Mammary epithelial cell (primary cell): ENCODE measurements at regions not wholly inside any gene's neighbourhood (a gene's known extent, or its start where the extent isn't known, plus 50 kb on each side); places are given as distances from the start of the nearest gene placed in this dataset.

Experiments used
- EZH2 ChIP-seq: IDR thresholded peaks from 2 replicates; pipeline ENCODE4 v1.6.1; 2012; ENCODE audit warnings: low read length, inconsistent platforms, borderline replicate concordance
- TF ChIP-seq, protein P1 (sequence below), 2 donors: IDR thresholded peaks in 1 of 2; conservative IDR thresholded peaks in 1 of 2; 2 replicates each; pipeline ENCODE4 v1.5.1; 2011 to 2012; ENCODE audit warnings: inconsistent platforms in 2 of 2, low read length in 2 of 2, mild to moderate bottlenecking in 2 of 2, control low read depth in 1 of 2, low read depth in 1 of 2; ENCODE audit not compliant: insufficient read depth in 1 of 2; ENCODE audit errors: extremely low read depth in 1 of 2

DNA sequence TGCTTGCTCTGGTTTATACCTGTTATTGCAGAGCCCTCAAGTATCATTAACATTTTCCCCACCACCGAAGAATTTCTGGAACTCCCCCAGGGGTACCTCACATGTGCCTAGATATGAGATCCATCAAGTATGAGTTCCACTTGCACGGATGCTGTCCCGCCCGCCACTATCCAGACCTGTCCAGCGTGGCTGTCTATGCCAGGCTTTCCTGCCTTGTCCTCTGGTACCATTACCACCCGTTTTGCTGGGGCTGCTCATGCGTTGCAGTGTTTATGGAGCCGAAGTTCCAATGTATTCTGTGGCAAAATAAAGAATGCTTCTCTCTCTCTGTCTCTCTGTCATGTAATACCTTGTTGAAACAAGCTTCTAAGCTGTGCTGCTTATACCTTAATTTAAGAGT, 543.5 kb upstream of the PTBP2 start:
- TF ChIP-seq, protein P1, sequence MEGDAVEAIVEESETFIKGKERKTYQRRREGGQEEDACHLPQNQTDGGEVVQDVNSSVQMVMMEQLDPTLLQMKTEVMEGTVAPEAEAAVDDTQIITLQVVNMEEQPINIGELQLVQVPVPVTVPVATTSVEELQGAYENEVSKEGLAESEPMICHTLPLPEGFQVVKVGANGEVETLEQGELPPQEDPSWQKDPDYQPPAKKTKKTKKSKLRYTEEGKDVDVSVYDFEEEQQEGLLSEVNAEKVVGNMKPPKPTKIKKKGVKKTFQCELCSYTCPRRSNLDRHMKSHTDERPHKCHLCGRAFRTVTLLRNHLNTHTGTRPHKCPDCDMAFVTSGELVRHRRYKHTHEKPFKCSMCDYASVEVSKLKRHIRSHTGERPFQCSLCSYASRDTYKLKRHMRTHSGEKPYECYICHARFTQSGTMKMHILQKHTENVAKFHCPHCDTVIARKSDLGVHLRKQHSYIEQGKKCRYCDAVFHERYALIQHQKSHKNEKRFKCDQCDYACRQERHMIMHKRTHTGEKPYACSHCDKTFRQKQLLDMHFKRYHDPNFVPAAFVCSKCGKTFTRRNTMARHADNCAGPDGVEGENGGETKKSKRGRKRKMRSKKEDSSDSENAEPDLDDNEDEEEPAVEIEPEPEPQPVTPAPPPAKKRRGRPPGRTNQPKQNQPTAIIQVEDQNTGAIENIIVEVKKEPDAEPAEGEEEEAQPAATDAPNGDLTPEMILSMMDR (conservative IDR thresholded peaks at IDR 0.05 in 1 of 2, IDR thresholded peaks at IDR 0.05 in 1 of 2; ENCODE audit: extremely low read depth in 1 of 2, insufficient read depth in 1 of 2, low read depth in 1 of 2, low read length in 2 of 2) = no peak
- TF ChIP-seq EZH2 = no peak
